GM18502 (cell line): ENCODE measurements at regions not wholly inside any gene's neighbourhood (a gene's known extent, or its start where the extent isn't known, plus 50 kb on each side); places are given as distances from the start of the nearest gene placed in this dataset.

Experiments
- ATAC-seq: cut with Tn5 transposase; IDR thresholded peaks from one replicate; pipeline ENCODE4 v1.9.1; 2021; ENCODE audit warnings: mild to moderate bottlenecking; ENCODE audit not compliant: unreplicated experiment, poor library complexity

DNA sequence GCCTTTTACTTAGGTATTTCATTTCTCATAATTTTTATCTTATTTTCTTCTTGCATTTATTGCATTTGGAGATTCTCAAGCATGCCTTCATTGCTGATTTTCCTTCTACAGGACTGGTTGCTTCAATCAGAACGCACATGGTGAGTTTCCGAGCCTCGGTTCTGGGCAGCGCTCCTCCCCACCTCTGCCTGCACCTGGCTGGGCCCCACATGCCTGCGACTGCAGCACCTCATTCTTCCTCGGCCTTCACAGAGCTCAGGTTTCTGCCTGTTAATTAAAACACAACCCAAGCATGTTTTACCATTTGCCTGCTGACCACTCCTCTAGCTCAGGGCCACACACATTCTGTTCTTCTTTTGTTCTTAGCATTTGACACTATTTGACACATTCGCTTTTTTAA lies 398.8 kb downstream of the GALR1 start:
- no peak for ATAC-seq

DNA sequence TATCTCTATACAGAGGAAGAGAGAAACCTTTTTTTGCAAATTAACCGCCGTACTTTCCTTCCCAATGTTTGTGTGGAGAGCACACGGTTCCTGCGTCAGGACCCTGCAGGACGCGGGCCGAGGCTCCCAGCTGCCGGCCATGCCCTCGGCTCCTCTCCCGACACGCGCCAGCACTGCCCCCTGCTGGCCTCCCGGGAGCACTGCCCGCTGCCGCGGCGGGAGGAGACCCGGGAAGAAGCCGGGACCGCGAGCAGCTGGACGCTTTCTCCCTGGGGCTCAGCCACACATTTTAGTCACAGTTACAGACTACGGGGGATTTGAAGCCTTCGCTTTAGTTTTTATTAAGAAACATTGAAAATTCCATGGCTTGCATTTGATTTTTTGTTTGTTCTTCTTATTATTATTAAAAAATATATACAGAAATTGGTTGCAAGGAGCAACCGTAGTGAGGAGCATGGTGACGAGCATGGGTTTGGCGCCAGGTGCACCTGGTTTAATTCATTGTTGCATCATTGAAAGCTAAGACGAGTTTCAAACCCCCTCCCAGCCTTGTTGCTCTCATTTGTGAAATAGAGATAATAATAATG lies 401.2 kb downstream of the GALR1 start:
- peak; percentile 88 for ATAC-seq

DNA sequence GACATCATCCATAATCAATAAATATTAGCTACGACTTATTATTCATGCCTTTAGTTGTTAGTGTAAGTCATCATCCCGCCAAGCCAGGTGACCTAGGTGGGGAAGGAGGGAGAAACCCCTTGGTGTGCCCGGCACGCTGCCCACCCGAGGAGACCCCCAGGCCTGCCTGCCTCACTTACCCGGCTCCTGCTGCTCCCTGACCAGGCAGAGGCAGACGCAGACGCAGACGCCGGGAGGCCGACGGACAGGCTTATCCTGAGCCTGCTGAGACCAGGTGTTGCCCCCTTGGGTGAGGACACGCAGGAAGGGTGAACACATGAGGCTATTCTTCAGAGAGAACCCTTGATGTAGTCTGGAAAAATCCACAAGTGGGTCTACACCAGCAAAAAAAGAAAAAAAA lies 401.8 kb downstream of the GALR1 start:
- no peak for ATAC-seq

DNA sequence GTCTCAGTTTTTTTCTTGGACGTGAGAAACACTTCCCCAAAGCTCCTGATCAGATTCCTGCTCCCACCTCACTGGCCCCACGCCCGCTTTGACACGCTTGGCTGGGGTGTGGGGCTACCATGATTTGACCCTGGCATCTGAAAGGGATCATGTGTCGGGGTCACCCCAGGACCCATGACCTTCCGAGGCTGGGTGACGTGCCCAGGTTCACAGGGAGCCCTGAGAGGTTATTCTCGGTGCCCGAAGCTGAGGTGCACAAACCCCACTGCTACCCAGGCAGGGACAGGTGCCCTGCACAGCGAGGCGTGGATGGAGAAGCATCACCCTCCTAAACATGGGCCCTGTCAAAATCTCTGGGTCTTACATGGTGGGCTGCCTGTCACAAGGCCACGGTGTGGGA lies 404.1 kb downstream of the GALR1 start:
- ATAC-seq, result no peak

DNA sequence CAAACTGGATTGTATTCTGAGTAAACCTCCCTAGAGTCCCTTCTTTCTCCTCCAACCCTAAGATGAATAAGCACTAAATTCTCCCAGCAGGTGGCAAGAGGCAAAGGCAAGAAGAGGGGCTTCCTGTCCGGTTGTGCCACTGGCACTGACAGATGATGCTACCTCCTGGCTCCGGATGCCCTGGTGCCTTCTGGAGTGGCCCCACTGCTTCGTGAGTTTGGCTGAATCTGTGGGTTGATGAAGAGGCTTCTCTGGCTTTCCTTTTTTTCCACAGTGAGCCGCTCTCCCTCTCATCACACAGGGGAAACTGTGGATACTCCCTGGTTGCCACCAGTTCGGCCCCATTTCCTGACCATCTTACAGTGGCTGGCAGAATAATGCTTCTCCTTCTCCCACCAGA lies 404.7 kb downstream of the GALR1 start:
- ATAC-seq, result no peak

DNA sequence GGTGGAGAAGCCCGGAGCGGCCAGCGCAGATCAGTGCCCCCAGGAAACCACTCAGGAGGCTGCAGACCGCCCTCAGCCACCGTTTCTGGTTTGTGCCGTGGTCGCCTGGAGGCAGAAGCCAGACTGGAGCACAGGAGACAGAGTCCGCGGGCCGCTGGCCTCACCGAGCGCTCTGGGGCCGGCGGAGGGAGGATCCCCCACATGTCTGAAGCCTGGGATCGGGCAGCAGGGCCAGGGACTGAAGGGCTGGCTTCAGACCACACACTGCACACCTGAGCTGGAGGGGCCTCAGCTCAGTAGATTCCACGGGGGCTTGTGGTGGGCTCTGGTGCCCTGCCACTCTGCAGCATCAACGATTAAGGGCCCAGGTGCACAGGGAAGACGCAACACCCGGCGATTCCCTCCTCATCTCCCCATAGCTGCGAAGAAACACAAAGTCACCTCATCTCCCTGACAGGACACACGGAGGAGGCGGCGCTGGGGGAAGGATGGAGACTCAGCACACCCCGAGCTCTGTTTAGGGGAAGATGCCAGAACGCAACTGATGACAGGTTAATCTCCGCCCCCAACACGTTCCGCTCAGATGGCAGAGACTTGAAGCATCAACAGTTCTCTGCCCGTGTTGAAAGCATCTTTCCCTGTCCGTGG lies 408.1 kb downstream of the GALR1 start:
- ATAC-seq, result no peak

DNA sequence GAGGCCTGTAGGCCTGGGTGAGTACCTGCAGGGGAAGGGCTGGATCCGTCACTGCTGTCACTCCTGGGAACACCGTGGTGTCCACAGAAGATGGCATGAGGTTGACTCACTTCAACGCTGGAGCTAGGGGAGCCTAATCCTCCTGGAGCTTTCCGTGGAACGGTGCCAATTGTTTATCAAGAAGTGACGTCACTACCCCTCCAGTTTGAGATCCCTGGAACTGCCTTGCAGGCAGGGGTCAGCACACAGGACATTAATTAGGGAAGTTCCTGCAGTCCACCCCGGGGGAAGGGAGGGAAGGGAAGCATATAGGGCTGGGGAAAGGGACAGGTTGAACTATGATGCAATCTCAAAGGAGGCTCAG lies 408.6 kb downstream of the GALR1 start:
- ATAC-seq, result no peak

DNA sequence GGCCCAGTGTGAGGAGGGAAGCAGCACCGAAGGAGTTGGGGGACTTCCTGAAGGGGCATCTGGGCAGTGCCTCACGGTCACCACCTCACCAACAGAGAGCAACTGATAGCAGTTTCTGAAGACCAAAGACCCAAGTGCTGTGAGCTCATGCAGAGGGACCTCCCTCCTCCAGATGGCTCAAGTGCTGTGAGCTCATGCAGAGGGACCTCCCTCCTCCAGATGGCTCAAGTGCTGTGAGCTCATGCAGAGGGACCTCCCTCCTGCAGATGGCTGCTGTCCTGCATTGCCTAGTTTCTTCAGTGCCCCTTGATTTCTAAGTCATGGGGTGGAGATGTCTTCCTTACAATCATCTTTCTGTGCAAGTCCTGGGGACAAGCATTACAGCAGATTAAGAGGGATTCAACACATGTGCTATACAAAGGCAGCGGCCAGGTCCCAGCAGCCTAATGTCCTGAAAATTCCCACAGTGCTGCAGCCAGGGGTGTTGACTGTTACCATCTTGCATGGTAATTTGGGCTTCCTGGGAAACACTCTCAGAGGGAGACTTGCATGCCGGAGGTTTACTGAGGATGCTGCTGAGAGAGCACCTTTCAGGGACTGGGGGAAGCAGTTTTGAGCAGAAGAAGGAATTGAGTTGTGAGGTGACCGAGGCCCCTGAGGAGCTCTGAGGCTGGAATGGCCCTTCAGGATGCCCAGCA lies 409.3 kb downstream of the GALR1 start:
- no peak for ATAC-seq

DNA sequence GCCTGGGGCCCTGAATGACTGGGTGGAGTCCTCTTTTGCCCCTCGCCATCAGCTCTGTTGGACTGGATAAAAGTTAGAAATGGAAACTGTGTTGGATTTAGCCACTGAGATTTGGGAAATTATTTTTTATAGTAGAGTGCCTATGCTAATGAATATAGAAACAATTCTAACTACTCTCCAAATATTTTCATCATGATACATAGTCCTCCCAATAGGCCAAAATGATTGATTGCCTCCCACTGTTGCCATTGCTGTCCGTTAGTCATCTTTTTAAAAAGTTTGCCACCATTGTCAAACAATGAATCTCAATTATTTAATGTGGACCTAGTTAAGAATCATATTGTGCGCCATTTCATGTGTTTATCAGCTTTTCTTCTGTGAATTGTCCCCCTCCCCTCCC lies 417.0 kb downstream of the GALR1 start:
- ATAC-seq, result no peak

DNA sequence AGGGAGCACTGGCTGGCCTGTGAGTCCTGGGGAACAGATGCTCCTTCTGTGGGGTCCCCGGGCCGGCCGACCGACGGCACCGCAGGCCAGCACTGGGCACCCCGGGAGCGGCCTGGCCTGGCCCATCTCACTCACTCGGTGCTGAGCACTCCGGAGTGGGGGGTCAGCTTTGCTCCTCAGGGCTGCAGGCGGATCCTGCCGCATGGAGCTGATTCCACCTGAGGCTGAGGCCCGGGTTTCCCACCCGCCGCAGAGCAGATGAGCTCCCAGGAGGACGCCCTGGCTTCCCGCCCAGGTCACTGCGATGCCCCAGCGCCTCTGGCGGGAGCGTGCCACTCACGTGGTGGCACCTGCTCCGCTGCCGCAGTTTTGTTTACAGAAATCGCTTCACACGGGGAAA lies 418.6 kb downstream of the GALR1 start:
- ATAC-seq, result no peak

DNA sequence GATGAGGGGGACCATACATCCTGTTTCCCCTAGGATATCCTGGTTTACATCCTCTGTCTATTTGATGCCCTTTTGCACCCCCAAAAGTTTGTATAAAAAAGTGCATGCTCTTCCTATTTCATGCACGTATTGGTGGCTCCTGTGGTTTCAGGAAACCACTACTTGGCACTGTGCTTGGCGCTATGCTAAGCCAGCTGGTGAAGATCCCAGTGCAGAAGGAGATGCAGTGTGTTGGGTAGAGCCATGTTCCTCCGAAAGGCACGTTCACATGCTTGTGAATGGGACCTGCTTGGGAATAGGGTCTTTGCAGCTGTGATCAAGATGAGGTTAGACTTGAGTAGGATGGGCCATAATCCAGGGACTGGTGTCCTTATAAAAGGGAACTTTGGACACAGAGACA lies 419.7 kb downstream of the GALR1 start:
- ATAC-seq, result no peak

DNA sequence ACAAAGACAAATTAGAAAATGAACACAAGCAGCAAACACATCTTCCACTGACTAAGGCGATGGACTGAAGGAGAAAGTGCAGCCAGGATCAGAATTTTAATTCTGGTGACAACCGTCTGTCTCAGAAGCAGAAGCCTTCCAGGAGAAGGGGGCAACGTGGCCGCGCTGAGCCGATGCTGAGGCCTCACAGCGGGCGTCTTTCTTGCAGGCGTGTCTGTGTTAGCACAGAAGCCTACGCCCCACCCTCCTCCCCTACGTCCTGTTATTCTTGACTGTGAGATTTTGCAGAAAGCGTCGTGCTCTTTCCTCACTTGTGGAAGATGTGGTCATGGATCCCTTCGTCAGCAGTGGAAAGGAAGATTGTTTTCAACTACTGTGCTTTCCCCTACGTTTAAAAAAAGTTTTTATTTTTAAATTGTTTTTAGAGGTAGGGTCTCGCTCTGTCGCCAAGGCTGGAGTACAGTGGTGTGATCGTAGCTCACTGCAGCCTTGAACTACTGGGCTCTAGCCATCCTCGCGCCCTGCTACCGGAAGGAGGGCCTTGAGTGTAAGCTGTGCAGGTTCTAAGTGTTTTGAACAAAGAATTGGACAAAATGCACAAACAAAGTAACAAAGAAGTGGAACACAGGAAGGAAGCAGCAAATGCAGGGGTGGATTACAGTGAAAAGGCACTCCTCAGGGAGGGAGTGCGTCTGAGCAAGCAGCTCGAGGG lies 422.0 kb downstream of the GALR1 start:
- no peak for ATAC-seq

DNA sequence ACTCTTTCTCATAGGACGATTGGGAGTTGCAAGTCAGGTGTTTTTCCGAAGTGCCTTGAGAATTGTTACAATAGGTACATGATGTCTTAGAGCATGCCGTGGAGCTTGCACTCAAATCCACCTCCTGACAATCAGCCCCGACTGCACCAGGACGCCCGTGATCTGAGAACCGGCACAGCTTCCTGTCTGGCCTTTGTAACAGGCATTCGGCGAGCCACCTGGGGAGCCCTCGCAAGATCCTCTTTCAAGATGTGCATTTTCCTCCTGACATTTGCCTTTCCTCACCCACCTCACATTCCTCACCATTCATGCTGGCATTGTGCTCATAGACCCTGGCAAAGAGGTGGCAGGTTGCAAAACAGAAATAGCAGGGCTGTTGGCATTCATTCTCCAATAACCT lies 427.3 kb downstream of the GALR1 start:
- no peak for ATAC-seq

DNA sequence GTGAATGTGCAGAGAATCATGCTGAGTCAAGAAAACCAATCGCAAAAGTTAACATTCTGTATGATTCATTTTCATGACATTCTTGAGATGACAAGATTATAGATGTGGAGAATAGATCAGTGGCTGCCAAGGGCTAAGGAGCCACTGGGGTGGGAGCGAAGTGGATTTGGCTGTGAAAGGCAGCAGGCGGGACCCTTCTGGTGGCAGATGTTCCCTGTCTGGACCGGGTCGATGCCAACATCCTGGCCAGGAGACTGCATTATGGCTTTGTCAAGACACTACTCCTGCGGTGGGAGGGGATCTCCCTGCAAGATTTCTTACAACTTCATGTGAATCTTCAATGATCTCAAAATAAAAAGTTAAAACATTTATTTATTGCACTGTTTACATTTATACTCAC lies 427.9 kb downstream of the GALR1 start:
- ATAC-seq, result no peak

DNA sequence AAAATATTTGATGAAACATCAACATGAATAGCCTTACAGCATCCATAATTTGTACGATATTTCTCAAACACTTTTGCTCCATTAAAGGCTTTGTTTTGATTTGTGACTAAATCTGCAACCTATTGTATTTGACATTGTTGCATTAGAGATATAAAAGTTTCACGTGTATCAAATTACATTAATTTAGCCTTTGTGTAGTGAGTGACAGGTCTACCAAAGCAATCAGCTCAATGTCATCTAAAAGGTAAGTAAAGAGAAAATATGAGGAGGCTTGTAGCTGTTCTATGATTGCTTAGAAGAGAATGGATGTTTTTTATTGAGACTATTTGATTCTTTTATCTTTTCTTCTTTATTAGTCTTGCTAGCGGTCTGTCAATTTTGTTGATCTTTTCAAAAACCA lies 430.2 kb downstream of the GALR1 start:
- ATAC-seq, result no peak

DNA sequence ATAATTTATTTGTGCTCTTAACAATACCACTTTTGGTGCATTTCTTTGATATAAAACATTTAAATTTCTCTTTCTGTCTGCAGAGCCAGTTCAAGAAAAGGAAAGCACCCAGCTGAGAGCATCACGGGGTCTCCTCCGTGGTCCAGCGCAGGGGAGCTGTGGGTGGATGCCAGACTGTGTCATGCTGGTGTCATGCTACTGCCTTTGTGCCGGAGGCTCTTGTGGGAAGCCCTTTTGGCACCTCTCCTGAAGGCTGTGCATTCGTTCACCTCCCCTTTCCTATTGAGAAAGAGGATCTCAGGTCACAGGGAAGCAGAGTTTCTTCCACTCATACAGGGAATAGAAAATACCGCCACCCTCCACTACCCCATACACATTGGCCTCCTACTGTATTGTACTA lies 450.4 kb downstream of the GALR1 start:
- ATAC-seq, result no peak

DNA sequence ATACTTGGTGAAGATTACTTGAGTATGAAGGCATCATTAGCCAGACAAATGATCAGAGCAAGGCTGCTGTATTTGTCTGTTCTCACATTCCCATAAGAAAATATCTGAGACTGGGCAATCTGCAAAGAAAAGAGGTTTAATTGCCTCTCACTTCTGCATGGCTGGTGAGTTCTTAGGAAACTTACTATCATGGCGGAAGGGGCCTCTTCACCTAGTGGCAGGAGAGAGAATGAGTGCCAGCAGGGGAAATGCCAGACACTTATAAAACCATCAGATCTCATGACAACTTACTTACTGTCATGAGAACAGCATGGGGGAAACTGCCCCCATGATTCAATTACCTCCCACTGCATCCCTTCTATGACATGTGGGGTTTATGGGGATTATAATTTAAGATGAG lies 452.3 kb downstream of the GALR1 start:
- no peak for ATAC-seq

DNA sequence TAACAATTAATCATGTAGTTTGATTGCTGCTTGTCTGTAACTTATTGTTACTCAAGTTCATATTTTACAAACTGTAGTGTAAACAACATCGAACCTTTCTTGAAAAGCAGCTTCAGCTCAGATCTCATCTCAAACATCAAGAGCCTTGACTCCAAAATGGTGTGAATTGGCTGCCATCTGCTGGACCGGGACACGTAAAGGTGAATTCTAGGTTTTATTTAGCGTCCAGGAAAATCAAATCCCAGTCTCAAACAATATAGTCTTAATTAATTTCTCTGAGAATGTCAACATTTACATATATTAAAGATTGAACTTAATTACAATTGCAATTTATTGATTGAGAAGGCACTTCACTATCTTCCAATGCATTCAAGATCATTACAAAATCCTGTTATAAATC lies 453.0 kb downstream of the GALR1 start:
- no peak for ATAC-seq

DNA sequence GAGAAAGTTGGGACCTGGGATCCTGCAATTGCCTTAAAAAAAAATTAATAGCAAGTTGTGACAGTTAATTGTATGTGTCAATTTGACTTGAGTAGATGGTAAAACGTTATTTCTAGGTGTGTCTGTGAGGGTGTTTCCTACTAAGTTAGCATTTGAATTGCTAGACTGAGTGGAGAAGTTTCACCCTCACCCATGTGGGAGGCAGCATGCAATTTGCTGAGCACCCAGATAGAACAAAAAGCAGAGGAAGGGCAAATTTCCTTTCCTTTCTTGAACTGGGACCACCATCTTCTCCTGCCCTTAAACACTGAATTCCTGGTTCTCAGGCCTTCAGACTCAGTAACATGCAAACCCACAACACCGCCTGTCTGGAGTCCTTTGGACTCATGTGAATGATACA lies 455.7 kb downstream of the GALR1 start:
- ATAC-seq, result no peak

DNA sequence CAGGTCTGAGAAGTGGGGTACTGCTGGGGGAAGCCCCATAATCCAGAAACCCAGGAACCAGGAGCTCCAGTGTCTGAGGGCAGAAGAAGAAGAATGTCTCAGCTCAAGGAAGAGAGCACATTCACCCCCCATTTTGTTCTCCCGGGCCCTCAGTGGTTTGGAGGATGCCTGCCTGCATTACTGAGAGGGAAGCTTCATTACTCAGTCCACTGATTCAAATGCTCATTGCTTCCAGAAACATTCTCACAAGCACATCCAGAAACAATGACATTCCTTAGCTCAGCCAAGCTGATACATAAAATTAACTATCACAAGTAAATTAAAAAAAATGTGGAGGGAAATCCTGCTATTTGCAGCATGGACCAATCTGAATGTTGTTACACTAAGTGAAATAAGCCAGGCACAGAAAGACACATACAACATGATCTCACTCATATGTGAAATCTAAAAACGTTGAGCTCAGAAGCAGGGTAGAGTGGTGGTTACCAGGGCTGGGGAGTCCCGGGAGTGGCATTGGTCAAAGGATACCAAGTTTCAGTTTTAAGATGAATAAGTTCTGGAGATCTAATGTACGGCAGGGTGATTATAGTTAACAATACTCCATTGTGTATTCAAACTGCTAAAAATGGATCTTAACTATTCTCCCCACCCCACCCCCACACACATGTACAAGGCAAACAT lies 459.3 kb downstream of the GALR1 start:
- ATAC-seq, result peak; percentile 94

DNA sequence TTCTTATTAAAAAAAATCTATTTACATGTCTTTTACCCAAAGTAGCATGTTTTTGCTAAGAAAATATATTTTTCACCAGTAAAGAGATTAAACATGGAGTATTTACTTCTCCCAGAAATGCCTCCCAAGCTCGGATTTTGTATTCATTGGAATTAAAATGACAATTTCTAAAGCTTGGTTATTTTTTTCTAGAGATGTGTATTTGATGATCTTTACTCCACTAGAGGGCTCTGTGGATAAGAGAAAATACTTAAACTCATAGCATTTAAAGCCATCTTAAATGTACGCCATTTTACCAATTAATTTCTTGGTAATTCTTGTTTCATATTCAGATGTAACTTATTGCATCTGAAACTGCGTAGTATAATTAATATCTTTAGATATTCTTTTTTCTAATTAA lies 461.4 kb downstream of the GALR1 start:
- no peak for ATAC-seq
